ENCODE measurements at regions not wholly inside any gene's neighbourhood (a gene's known extent, or its start where the extent isn't known, plus 50 kb on each side); places are given as distances from the start of the nearest gene placed in this dataset.

DNA sequence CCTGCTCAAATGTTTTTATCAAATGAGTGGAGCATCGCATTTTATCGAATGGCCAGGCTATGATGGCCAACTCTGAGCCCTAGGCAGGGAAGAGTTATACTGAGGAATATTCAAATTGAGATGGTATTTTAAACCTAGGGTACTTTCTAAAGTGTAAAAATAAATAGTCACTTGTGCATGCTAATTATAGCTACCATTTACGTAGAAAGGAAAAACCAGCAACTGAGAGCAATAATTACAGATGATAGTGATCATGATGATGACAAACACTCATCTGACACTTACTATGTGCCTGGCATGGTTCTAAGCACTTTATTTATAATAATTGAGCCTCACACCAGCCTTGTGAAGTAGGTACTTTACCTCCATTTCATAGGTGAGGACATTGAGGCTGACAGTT, 455.7 kb downstream of the CD83 start:
- no peak overlapping the region for H3K9ac ChIP-seq (ENCODE audit: insufficient read depth, low read length)
- no peak overlapping the region for H2AFZ ChIP-seq (ENCODE audit: low read length)
- H3K36me3 ChIP-seq (ENCODE audit: control insufficient read depth, insufficient read depth, low read length) = no peaks in the 10 kb centered on the region
- H3K4me3 ChIP-seq (replicated peaks in 1 of 4; ENCODE audit: control extremely low read depth in 1 of 4, insufficient read depth in 1 of 4, low read depth in 3 of 4, low read length in 4 of 4) = no peak overlapping the region
- H3K4me1 ChIP-seq (ENCODE audit: control insufficient read depth, extremely low read depth, insufficient read depth, low read length) = no peaks in the 10 kb centered on the region
- no peak for TF ChIP-seq EZH2 (IDR thresholded peaks at IDR 0.05; ENCODE audit: low read length, missing control alignments)
- TF ChIP-seq, protein P1, sequence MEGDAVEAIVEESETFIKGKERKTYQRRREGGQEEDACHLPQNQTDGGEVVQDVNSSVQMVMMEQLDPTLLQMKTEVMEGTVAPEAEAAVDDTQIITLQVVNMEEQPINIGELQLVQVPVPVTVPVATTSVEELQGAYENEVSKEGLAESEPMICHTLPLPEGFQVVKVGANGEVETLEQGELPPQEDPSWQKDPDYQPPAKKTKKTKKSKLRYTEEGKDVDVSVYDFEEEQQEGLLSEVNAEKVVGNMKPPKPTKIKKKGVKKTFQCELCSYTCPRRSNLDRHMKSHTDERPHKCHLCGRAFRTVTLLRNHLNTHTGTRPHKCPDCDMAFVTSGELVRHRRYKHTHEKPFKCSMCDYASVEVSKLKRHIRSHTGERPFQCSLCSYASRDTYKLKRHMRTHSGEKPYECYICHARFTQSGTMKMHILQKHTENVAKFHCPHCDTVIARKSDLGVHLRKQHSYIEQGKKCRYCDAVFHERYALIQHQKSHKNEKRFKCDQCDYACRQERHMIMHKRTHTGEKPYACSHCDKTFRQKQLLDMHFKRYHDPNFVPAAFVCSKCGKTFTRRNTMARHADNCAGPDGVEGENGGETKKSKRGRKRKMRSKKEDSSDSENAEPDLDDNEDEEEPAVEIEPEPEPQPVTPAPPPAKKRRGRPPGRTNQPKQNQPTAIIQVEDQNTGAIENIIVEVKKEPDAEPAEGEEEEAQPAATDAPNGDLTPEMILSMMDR (conservative IDR thresholded peaks at IDR 0.05 in 1 of 2, IDR thresholded peaks at IDR 0.05 in 1 of 2; ENCODE audit: low read depth in 1 of 2, low read length in 2 of 2) = no peak
- no peaks in the 10 kb centered on the region for H3K9me3 ChIP-seq (ENCODE audit: control insufficient read depth, insufficient read depth, low read depth, low read length)
- no peaks in the 10 kb centered on the region for H4K20me1 ChIP-seq (ENCODE audit: control insufficient read depth, extremely low read depth, insufficient read depth, low read length)
- H3K79me2 ChIP-seq (ENCODE audit: control insufficient read depth, insufficient read depth, low read length) = no peaks in the 10 kb centered on the region
- no peak overlapping the region for H3K4me2 ChIP-seq (ENCODE audit: extremely low read depth, insufficient read depth, low read length)
- no peaks in the 10 kb centered on the region for H3K27me3 ChIP-seq (ENCODE audit: control insufficient read depth, insufficient read depth, low read length)
- H3K27ac ChIP-seq (ENCODE audit: insufficient read depth, low read length) = no peak overlapping the region
- no peak for DNase-seq (ENCODE audit: low read depth in 2 of 2)

DNA sequence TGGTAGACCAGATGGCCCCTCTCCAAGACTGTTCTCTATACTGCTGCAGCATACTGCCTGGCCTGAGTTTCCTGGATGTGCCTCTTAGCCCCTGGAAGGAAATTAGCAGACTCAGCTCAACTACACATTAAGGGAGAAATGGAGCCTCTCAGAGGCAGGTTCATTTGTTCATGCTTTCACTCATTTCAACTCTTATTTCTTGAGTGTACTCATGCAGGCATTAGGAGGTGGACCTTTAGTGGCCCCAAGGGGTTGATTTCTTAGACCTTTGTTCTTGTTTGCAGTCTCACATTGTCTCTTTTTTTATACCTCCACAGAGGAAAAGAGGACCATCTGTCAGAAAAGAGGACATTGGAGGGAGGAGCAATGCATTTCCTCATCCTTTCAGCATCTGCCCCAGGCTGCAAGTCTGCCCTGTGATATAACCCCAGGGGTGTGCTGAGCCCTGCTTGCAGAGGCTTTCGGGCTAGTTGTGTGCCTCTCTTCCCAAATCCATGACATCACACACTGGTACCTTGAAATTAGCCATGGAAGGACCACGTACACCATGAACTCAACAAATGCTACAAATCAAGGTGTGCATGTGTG, 456.2 kb downstream of the CD83 start:
- no peaks in the 10 kb centered on the region for H3K36me3 ChIP-seq (ENCODE audit: control insufficient read depth, insufficient read depth, low read length)
- DNase-seq (ENCODE audit: low read depth in 2 of 2) = no peak
- TF ChIP-seq, protein P1 (conservative IDR thresholded peaks at IDR 0.05 in 1 of 2, IDR thresholded peaks at IDR 0.05 in 1 of 2; ENCODE audit: low read depth in 1 of 2, low read length in 2 of 2) = no peak
- no peak for TF ChIP-seq EZH2 (IDR thresholded peaks at IDR 0.05; ENCODE audit: low read length, missing control alignments)

DNA sequence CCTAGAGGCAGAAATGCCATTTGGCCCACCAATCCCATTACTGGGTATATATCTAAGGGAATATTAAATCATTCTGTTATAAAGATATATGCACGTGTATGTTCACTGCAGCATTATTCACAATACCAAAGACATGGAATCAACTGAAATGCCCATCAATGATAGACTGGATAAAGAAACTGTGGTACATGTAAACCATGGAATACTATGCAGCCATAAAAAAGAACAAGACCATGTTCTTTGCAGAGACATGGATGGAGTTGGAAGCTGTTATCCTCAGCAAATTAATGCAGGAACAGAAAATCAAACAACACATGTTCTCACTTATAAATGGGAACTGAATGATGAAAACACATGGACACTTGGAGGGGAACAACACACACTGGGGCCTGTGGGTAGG, 458.4 kb downstream of the CD83 start:
- Histone ChIP-seq H3K9me3 (ENCODE audit: control insufficient read depth, insufficient read depth, low read depth, low read length) (no peaks in the 10 kb centered on the region), H3K27ac (ENCODE audit: insufficient read depth, low read length) (no peak overlapping the region), H3K27me3 (ENCODE audit: control insufficient read depth, insufficient read depth, low read length) (no peaks in the 10 kb centered on the region), H3K36me3 (ENCODE audit: control insufficient read depth, insufficient read depth, low read length) (no peaks in the 10 kb centered on the region), H4K20me1 (ENCODE audit: control insufficient read depth, extremely low read depth, insufficient read depth, low read length) (no peaks in the 10 kb centered on the region), H3K4me2 (ENCODE audit: extremely low read depth, insufficient read depth, low read length) (no peak overlapping the region), H3K79me2 (ENCODE audit: control insufficient read depth, insufficient read depth, low read length) (no peaks in the 10 kb centered on the region), H2AFZ (ENCODE audit: low read length) (no peak overlapping the region), H3K4me3 (replicated peaks in 1 of 4; ENCODE audit: control extremely low read depth in 1 of 4, insufficient read depth in 1 of 4, low read depth in 3 of 4, low read length in 4 of 4) (no peak overlapping the region), H3K4me1 (ENCODE audit: control insufficient read depth, extremely low read depth, insufficient read depth, low read length) (no peaks in the 10 kb centered on the region), H3K9ac (ENCODE audit: insufficient read depth, low read length) (no peak overlapping the region)
- TF ChIP-seq, protein P1 (conservative IDR thresholded peaks at IDR 0.05 in 1 of 2, IDR thresholded peaks at IDR 0.05 in 1 of 2; ENCODE audit: low read depth in 1 of 2, low read length in 2 of 2) = no peak
- no peak for TF ChIP-seq EZH2 (IDR thresholded peaks at IDR 0.05; ENCODE audit: low read length, missing control alignments)
- no peak for DNase-seq (ENCODE audit: low read depth in 2 of 2)

More for the DNA sequence above, 456.2 kb downstream of the CD83 start:
- no peak overlapping the region for H3K9ac ChIP-seq (ENCODE audit: insufficient read depth, low read length)
- no peaks in the 10 kb centered on the region for H4K20me1 ChIP-seq (ENCODE audit: control insufficient read depth, extremely low read depth, insufficient read depth, low read length)
- no peaks in the 10 kb centered on the region for H3K27me3 ChIP-seq (ENCODE audit: control insufficient read depth, insufficient read depth, low read length)
- no peak overlapping the region for H3K27ac ChIP-seq (ENCODE audit: insufficient read depth, low read length)
- no peaks in the 10 kb centered on the region for H3K79me2 ChIP-seq (ENCODE audit: control insufficient read depth, insufficient read depth, low read length)
- H2AFZ ChIP-seq (ENCODE audit: low read length) = no peak overlapping the region
- H3K4me2 ChIP-seq (ENCODE audit: extremely low read depth, insufficient read depth, low read length) = no peak overlapping the region
- H3K4me3 ChIP-seq (replicated peaks in 1 of 4; ENCODE audit: control extremely low read depth in 1 of 4, insufficient read depth in 1 of 4, low read depth in 3 of 4, low read length in 4 of 4) = no peak overlapping the region
- no peaks in the 10 kb centered on the region for H3K9me3 ChIP-seq (ENCODE audit: control insufficient read depth, insufficient read depth, low read depth, low read length)
- H3K4me1 ChIP-seq (ENCODE audit: control insufficient read depth, extremely low read depth, insufficient read depth, low read length) = no peaks in the 10 kb centered on the region
